H1 (cell line): ENCODE measurements at regions not wholly inside any gene's neighbourhood (a gene's known extent, or its start where the extent isn't known, plus 50 kb on each side); places are given as distances from the start of the nearest gene placed in this dataset.

Source experiments
- CTCF ChIA-PET: fragments of 300-600 bp; sonication (Branson Sonifier 250); formaldehyde crosslinking; loops from one replicate; lab custom pipeline; 2021; ENCODE audit not compliant: partially characterized antibody; lab: Charles Lee
- POLR2A ChIA-PET: fragments of 300-600 bp; sonication (Branson Sonifier 250); formaldehyde crosslinking; loops from one replicate; lab custom pipeline; 2021; ENCODE audit warnings: inconsistent platforms; ENCODE audit not compliant: partially characterized antibody; lab: Charles Lee
- DNase-seq, 2 experiments: peaks; one replicate each; pipeline versions ENCODE4 v3.0.0 to v3.0.0-alpha.2; 2010 to 2022; ENCODE audit warnings: low spot score in 2 of 2, low read depth in 1 of 2, mixed read lengths in 1 of 2
- FAIRE-seq: peaks from 2 replicates; lab custom pipeline; 2011; peaks lifted over from hg19 to GRCh38; lab: Jason Lieb, UNC
- H2AFZ ChIP-seq: 2 replicates; pipeline ENCODE4 v1.8.1; 2012; ENCODE audit warnings: low read length, inconsistent platforms
- H2AK5ac ChIP-seq: 2 replicates; pipeline ENCODE4 v1.6.1; 2013; ENCODE audit warnings: low read depth, low read length
- H2BK120ac ChIP-seq: replicated peaks from 2 replicates; pipeline ENCODE3; 2013; ENCODE audit warnings: low read depth, low read length, inconsistent platforms
- H2BK12ac ChIP-seq: 2 replicates; pipeline ENCODE4 v1.6.1; 2013; ENCODE audit warnings: low read depth, low read length
- H2BK15ac ChIP-seq: 2 replicates; pipeline ENCODE4 v1.6.1; 2013; ENCODE audit warnings: low read length
- H2BK20ac ChIP-seq: 2 replicates; pipeline ENCODE4 v1.6.1; 2013; ENCODE audit warnings: low read length
- H2BK5ac ChIP-seq: 2 replicates; pipeline ENCODE4 v1.6.1; 2013; ENCODE audit warnings: low read depth, low read length
- H3K14ac ChIP-seq: 2 replicates; pipeline ENCODE4 v1.6.1; 2013; ENCODE audit warnings: inconsistent platforms; ENCODE audit not compliant: insufficient read length
- H3K18ac ChIP-seq: 2 replicates; pipeline ENCODE4 v1.6.1; 2013; ENCODE audit warnings: low read length; ENCODE audit errors: extremely low read depth
- H3K23ac ChIP-seq: 2 replicates; pipeline ENCODE4 v1.6.1; 2013; ENCODE audit warnings: inconsistent platforms; ENCODE audit not compliant: insufficient read length
- H3K23me2 ChIP-seq: 2 replicates; pipeline ENCODE4 v1.6.1; 2013; ENCODE audit warnings: low read depth, low read length
- H3K27ac ChIP-seq: 2 replicates; pipeline ENCODE4 v1.6.1; 2011; ENCODE audit warnings: low read depth, low read length, inconsistent platforms
- H3K27me3 ChIP-seq, 4 experiments: replicated peaks in 1 of 4; 1 replicate in 1 of 4; 2 replicates in 3 of 4; pipeline versions ENCODE4 v1.6.1 to v1.8.1; 2011 to 2013; ENCODE audit warnings: low read length in 3 of 4, mild to moderate bottlenecking in 3 of 4, inconsistent platforms in 2 of 4, mixed read lengths in 2 of 4, moderate library complexity in 1 of 4; ENCODE audit not compliant: control insufficient read depth in 3 of 4, insufficient read depth in 3 of 4; ENCODE audit errors: extremely low read depth in 1 of 4
- H3K36me3 ChIP-seq, 4 experiments: 2 replicates each; pipeline versions ENCODE4 v1.6.1 to v1.8.1; 2011 to 2013; ENCODE audit warnings: mild to moderate bottlenecking in 4 of 4, low read length in 3 of 4, moderate library complexity in 2 of 4, control low read depth in 1 of 4, inconsistent platforms in 1 of 4; ENCODE audit not compliant: insufficient read depth in 4 of 4, control insufficient read depth in 2 of 4
- H3K4ac ChIP-seq: replicated peaks from 2 replicates; pipeline ENCODE3; 2013; ENCODE audit warnings: low read length, low read depth, mixed read lengths, inconsistent platforms; ENCODE audit not compliant: insufficient read length
- H3K4me1 ChIP-seq, 4 experiments: replicated peaks in 1 of 4; 1 replicate in 1 of 4; 2 replicates in 3 of 4; pipeline versions ENCODE4 v1.6.1 to v1.8.1; 2011 to 2013; ENCODE audit warnings: low read length in 3 of 4, inconsistent platforms in 2 of 4, mixed read lengths in 1 of 4; ENCODE audit not compliant: insufficient read depth in 4 of 4, control insufficient read depth in 3 of 4
- H3K4me2 ChIP-seq, 2 experiments: 2 replicates each; pipeline versions ENCODE4 v1.6.1 to v1.8.1; 2011 to 2013; ENCODE audit warnings: low read depth in 2 of 2, low read length in 2 of 2, control low read depth in 1 of 2, inconsistent platforms in 1 of 2, mild to moderate bottlenecking in 1 of 2; ENCODE audit not compliant: insufficient read depth in 1 of 2
- H3K4me3 ChIP-seq, 4 experiments: fragments of 200-600, 300-600 bp in 1 of 4; sonication (generic), shearing (Covaris generic), sonication (Bioruptor Twin) in 1 of 4; 2 replicates each; pipeline versions ENCODE4 v1.5.1 to v1.8.1; 2011 to 2016; ENCODE audit warnings: low read length in 4 of 4, low read depth in 3 of 4, control low read depth in 2 of 4, inconsistent platforms in 2 of 4, mild to moderate bottlenecking in 2 of 4, mixed read lengths in 1 of 4, moderate library complexity in 1 of 4; ENCODE audit not compliant: insufficient read depth in 2 of 4; ENCODE audit errors: extremely low read depth in 1 of 4
- H3K56ac ChIP-seq: replicated peaks from 2 replicates; pipeline ENCODE3; 2013; ENCODE audit warnings: low read depth, mild to moderate bottlenecking, mixed read lengths, low read length, inconsistent platforms; ENCODE audit not compliant: insufficient read length
- H3K79me1 ChIP-seq: 2 replicates; pipeline ENCODE4 v1.6.1; 2013; ENCODE audit warnings: low read depth, low read length, control low read depth
- H3K79me2 ChIP-seq, 2 experiments: 2 replicates each; pipeline versions ENCODE4 v1.6.1 to v1.8.1; 2012 to 2013; ENCODE audit warnings: low read length in 2 of 2, mild to moderate bottlenecking in 2 of 2, inconsistent platforms in 1 of 2; ENCODE audit not compliant: insufficient read depth in 2 of 2, control insufficient read depth in 1 of 2
- H3K9ac ChIP-seq, 4 experiments: replicated peaks in 1 of 4; 1 replicate in 1 of 4; 2 replicates in 3 of 4; pipeline versions ENCODE4 v1.6.1 to v1.8.1; 2011 to 2013; ENCODE audit warnings: low read depth in 3 of 4, low read length in 3 of 4, control low read depth in 2 of 4, mild to moderate bottlenecking in 2 of 4, moderate library complexity in 2 of 4, inconsistent platforms in 1 of 4; ENCODE audit errors: extremely low read depth in 1 of 4
- H3K9me3 ChIP-seq, 2 experiments: 2 replicates each; pipeline versions ENCODE4 v1.6.1 to v1.8.1; 2012 to 2013; ENCODE audit warnings: mild to moderate bottlenecking in 2 of 2, moderate library complexity in 2 of 2, control low read depth in 1 of 2, inconsistent platforms in 1 of 2, low read depth in 1 of 2, low read length in 1 of 2, mixed read lengths in 1 of 2; ENCODE audit not compliant: insufficient read depth in 2 of 2
- H4K20me1 ChIP-seq, 2 experiments: replicated peaks in 1 of 2; 2 replicates each; pipeline versions ENCODE3 to v1.8.1; 2011 to 2013; ENCODE audit warnings: inconsistent platforms in 2 of 2, low read length in 2 of 2, mild to moderate bottlenecking in 1 of 2; ENCODE audit not compliant: insufficient read depth in 2 of 2, control insufficient read depth in 1 of 2
- H4K5ac ChIP-seq: 2 replicates; pipeline ENCODE4 v1.6.1; 2013; ENCODE audit warnings: low read length, low read depth, mixed read lengths, inconsistent platforms; ENCODE audit not compliant: insufficient read length
- H4K8ac ChIP-seq: 2 replicates; pipeline ENCODE4 v1.8.0; 2013; ENCODE audit warnings: mild to moderate bottlenecking, moderate library complexity, low read length, inconsistent platforms; ENCODE audit not compliant: insufficient read depth; ENCODE audit errors: extremely low read depth
- H4K91ac ChIP-seq: replicated peaks from 2 replicates; pipeline ENCODE3; 2013; ENCODE audit warnings: low read length, mixed read lengths, inconsistent platforms; ENCODE audit not compliant: insufficient read length
- MAFK ChIP-seq: IDR thresholded peaks from 2 replicates; pipeline ENCODE4 v1.6.1; 2012; ENCODE audit warnings: low read depth, mild to moderate bottlenecking, improper control_type of control experiment, low read length
- RBBP5 ChIP-seq: IDR thresholded peaks from 2 replicates; pipeline ENCODE4 v1.7.1; 2012; ENCODE audit warnings: low read depth, mild to moderate bottlenecking, inconsistent platforms, low read length, moderate library complexity, borderline replicate concordance
- SIRT6 ChIP-seq: IDR thresholded peaks from one replicate; pipeline ENCODE4 v1.7.1; 2012; ENCODE audit warnings: low read length, inconsistent platforms

GRCh38 chr4:178192611-178193010, 750.4 kb upstream of the AGA start:
- no peaks in the 10 kb centered on the region for H3K79me2 ChIP-seq
- H3K27ac ChIP-seq = no peak overlapping the region
- H3K14ac ChIP-seq = no peak overlapping the region
- TF ChIP-seq MAFK = peak; percentile 43; the same call in 1 of the 2 replicates
- TF ChIP-seq RBBP5 = no peak
- TF ChIP-seq SIRT6 = no peak
- TF ChIP-seq, all 59 proteins: peak for 1
- no peak overlapping the region for H2AK5ac ChIP-seq
- H3K18ac ChIP-seq = no peak overlapping the region
- no peaks in the 10 kb centered on the region for H4K20me1 ChIP-seq
- H3K36me3 ChIP-seq = no peaks in the 10 kb centered on the region
- no peaks in the 10 kb centered on the region for H3K9me3 ChIP-seq
- H3K4me3 ChIP-seq = no peak overlapping the region
- no peak overlapping the region for H2AFZ ChIP-seq
- H3K27me3 ChIP-seq = peaks cover 0 to 2% (median 0%) of the 10 kb centered on the region in 4 experiments; a peak in 1 of 7 replicates
- ChIA-PET POLR2A (no interaction called here), CTCF (interaction anchor here (0.7 kb wide), 1 partner anchor 1445 kb away, joined by 4 read pairs; no protein-coding TSS in a partner anchor)
- H3K56ac ChIP-seq = no peak overlapping the region
- no peak overlapping the region for H2BK15ac ChIP-seq
- H2BK120ac ChIP-seq = no peak overlapping the region
- H4K5ac ChIP-seq = no peak overlapping the region
- H4K8ac ChIP-seq = no peak overlapping the region
- H3K79me1 ChIP-seq = no peaks in the 10 kb centered on the region
- H2BK12ac ChIP-seq = no peak overlapping the region
- H3K9ac ChIP-seq = no peak overlapping the region
- FAIRE-seq = no peak
- no peak overlapping the region for H2BK20ac ChIP-seq
- H3K23ac ChIP-seq = no peak overlapping the region
- no peak overlapping the region for H4K91ac ChIP-seq
- H3K4me2 ChIP-seq = no peak overlapping the region
- H2BK5ac ChIP-seq = no peak overlapping the region
- H3K4me1 ChIP-seq = no peaks in the 10 kb centered on the region
- H3K4ac ChIP-seq = no peak overlapping the region
- DNase-seq = no peak
- H3K23me2 ChIP-seq = no peaks in the 10 kb centered on the region
